OCI-LY7 (cell line): ENCODE measurements at regions not wholly inside any gene's neighbourhood (a gene's known extent, or its start where the extent isn't known, plus 50 kb on each side); places are given as distances from the start of the nearest gene placed in this dataset.

Source experiments
- EZH2phosphoT487 ChIP-seq: fragments of 200-600 bp; sonication (generic); IDR thresholded peaks from 2 replicates; pipeline ENCODE4 v1.6.1; 2018; ENCODE audit warnings: low read depth, borderline replicate concordance, mild to moderate bottlenecking, mixed run types, antibody characterized with exemption, low read length, moderate library complexity, mixed read lengths
- TF ChIP-seq, protein P1 (sequence below): fragments of 200-600 bp; sonication (generic); conservative IDR thresholded peaks from 2 replicates; pipeline ENCODE4 v1.5.1; 2014; ENCODE audit warnings: mild to moderate bottlenecking, antibody characterized with exemption, low read length, moderate library complexity, mixed read lengths

DNA sequence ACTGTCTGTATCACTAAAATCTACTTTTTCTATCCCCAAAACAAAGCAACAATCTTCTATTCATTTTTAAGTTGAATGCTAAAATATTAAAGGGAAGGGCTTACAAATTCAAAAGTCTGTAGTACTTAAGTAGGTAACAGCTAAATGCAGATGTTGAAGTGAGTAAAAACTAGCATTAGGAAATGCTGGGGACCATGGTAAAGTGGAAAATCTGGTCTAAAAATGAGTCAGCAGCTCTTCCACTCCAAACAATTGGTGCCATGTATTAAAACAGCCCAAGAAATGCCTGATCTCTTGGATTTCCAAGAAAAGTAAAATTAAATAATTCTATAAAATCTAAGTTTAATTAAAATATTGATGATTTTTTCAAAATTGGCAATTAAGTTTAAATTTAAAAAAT is 73.3 kb upstream of the PPP3CA start:
- TF ChIP-seq, protein P1, sequence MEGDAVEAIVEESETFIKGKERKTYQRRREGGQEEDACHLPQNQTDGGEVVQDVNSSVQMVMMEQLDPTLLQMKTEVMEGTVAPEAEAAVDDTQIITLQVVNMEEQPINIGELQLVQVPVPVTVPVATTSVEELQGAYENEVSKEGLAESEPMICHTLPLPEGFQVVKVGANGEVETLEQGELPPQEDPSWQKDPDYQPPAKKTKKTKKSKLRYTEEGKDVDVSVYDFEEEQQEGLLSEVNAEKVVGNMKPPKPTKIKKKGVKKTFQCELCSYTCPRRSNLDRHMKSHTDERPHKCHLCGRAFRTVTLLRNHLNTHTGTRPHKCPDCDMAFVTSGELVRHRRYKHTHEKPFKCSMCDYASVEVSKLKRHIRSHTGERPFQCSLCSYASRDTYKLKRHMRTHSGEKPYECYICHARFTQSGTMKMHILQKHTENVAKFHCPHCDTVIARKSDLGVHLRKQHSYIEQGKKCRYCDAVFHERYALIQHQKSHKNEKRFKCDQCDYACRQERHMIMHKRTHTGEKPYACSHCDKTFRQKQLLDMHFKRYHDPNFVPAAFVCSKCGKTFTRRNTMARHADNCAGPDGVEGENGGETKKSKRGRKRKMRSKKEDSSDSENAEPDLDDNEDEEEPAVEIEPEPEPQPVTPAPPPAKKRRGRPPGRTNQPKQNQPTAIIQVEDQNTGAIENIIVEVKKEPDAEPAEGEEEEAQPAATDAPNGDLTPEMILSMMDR, result no peak
- no peak for TF ChIP-seq EZH2phosphoT487
